GM23248 (cell line): ENCODE measurements at regions not wholly inside any gene's neighbourhood (a gene's known extent, or its start where the extent isn't known, plus 50 kb on each side); places are given as distances from the start of the nearest gene placed in this dataset.
"Not testable (repeated sequence)": the region's sequence is repeated elsewhere in the genome, so short reads cannot be mapped to it uniquely, and the experiment has no call there.

Experiments
- DNase-seq: peaks from one replicate; pipeline ENCODE4 v3.0.0-alpha.2; 2015
- H2AFZ ChIP-seq: fragments of 200-600 bp; sonication (generic); 2 replicates; pipeline ENCODE4 v1.6.1; 2016; ENCODE audit warnings: antibody characterized with exemption
- H3F3A ChIP-seq: fragments of 200-600 bp; sonication (generic); 2 replicates; pipeline ENCODE4 v1.6.1; 2016; ENCODE audit warnings: mild to moderate bottlenecking, antibody characterized with exemption, mixed run types; ENCODE audit not compliant: insufficient read depth
- H3K27ac ChIP-seq: fragments of 200-600 bp; sonication (generic); 2 replicates; pipeline ENCODE4 v1.5.1; 2016; ENCODE audit warnings: mild to moderate bottlenecking
- H3K27me3 ChIP-seq: fragments of 200-600 bp; sonication (generic); replicated peaks from 2 replicates; pipeline ENCODE4 v1.6.1; 2016; ENCODE audit warnings: mild to moderate bottlenecking; ENCODE audit not compliant: insufficient read depth
- H3K36me3 ChIP-seq: fragments of 200-600 bp; sonication (generic); 2 replicates; pipeline ENCODE4 v1.6.1; 2016; ENCODE audit warnings: low read depth, mild to moderate bottlenecking
- H3K4me1 ChIP-seq: fragments of 200-600 bp; sonication (generic); 2 replicates; pipeline ENCODE4 v1.6.1; 2016; ENCODE audit warnings: mild to moderate bottlenecking; ENCODE audit not compliant: insufficient read depth
- H3K4me2 ChIP-seq: fragments of 200-600 bp; sonication (generic); one replicate; pipeline ENCODE4 v1.6.1; 2016; ENCODE audit warnings: mild to moderate bottlenecking; ENCODE audit not compliant: unreplicated experiment
- H3K4me3 ChIP-seq: fragments of 200-600 bp; sonication (generic); 2 replicates; pipeline ENCODE4 v1.5.1; 2016; ENCODE audit warnings: mild to moderate bottlenecking
- H3K79me2 ChIP-seq: fragments of 200-600 bp; sonication (generic); 2 replicates; pipeline ENCODE4 v1.6.1; 2016; ENCODE audit warnings: mild to moderate bottlenecking; ENCODE audit not compliant: insufficient read depth
- H3K9ac ChIP-seq: fragments of 200-600 bp; sonication (generic); 2 replicates; pipeline ENCODE4 v1.6.1; 2016; ENCODE audit warnings: mild to moderate bottlenecking
- H3K9me2 ChIP-seq: fragments of 200-600 bp; sonication (generic); 2 replicates; pipeline ENCODE4 v1.6.1; 2016; ENCODE audit warnings: mixed run types, mild to moderate bottlenecking, moderate library complexity; ENCODE audit not compliant: insufficient read depth
- H3K9me3 ChIP-seq: fragments of 200-600 bp; sonication (generic); one replicate; pipeline ENCODE4 v1.6.1; 2017; ENCODE audit warnings: low read depth
- H4K20me1 ChIP-seq: fragments of 200-600 bp; sonication (generic); 2 replicates; pipeline ENCODE4 v1.6.0; 2016; ENCODE audit not compliant: insufficient read depth
- EZH2 ChIP-seq: fragments of 200-600 bp; sonication (generic); IDR thresholded peaks from 2 replicates; pipeline ENCODE4 v1.6.1; 2018; ENCODE audit warnings: antibody characterized with exemption, mild to moderate bottlenecking; ENCODE audit not compliant: insufficient read depth, poor library complexity, severe bottlenecking
- EZH2phosphoT487 ChIP-seq: fragments of 200-600 bp; sonication (generic); IDR thresholded peaks from 2 replicates; pipeline ENCODE4 v1.6.1; 2018; ENCODE audit warnings: antibody characterized with exemption, moderate library complexity, mild to moderate bottlenecking, low read depth; ENCODE audit not compliant: insufficient read depth
- WGBS, 2 experiments: methylation state at CpG; one replicate each; pipeline ENCODE4 v1.1.6; 2015 to 2017; ENCODE audit warnings: low lambda C conversion rate in 2 of 2, low coverage in 1 of 2; ENCODE audit errors: missing lambda C conversion rate in 2 of 2; 5-methylcytosine and 5-hydroxymethylcytosine counted together
- in situ Hi-C: fragments of 300-500 bp; cut with MboI; formaldehyde crosslinking; loops from 2 replicates; pipeline ENCODE4 v1.15.0; 2020

- H3K27ac ChIP-seq: no peak overlapping the region
These were observed 141.9 kb downstream of the CEBPB start for GRCh38 chr20:50332491-50332980.

DNA sequence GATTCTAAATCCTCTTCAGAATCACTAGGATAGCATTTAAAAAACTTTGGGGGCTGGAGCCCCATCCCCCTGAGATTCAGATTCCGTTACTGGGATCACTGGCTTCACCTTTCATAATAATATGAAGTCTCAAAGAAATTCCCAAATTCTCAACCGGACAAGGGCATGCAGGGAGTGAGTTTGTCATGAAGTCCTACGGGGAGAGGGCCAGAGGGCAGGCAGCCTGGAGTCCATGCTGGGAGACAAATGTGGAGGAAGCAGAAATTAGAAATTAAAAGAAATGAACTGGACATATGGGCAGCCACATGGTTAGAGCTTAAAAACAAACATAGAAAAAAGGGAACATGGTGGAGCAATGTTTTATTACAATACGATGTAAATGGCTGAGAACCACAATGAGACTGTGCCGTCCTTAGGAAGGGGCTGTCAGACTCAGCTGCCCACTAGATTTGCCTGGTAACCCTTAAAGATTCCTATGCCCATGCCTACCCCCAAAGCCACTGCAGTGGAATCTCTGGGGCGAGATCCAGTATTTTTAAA is 142.6 kb downstream of the CEBPB start:
- no peak overlapping the region for H2AFZ ChIP-seq
- H3K27me3 ChIP-seq: no peaks in the 10 kb centered on the region
- TF ChIP-seq EZH2phosphoT487 (no peak), EZH2 (no peak)
- peak overlapping the region; percentile 42 for H3K4me2 ChIP-seq
- H3K27ac ChIP-seq: peak overlapping the region; percentile 93
- H3K36me3 ChIP-seq: no peaks in the 10 kb centered on the region
- no peaks in the 10 kb centered on the region for H3K9me3 ChIP-seq
- H3K4me1 ChIP-seq: peaks cover 47% of the 10 kb centered on the region
- H3K9me2 ChIP-seq: no peaks in the 10 kb centered on the region
- H3K79me2 ChIP-seq: no peaks in the 10 kb centered on the region
- H3F3A ChIP-seq: peaks cover 27% of the 10 kb centered on the region
- 0 out of 2 replicates have a peak overlapping the region, but pooled peaks have one; percentile 25 for H3K4me3 ChIP-seq
- no peak for DNase-seq
- H4K20me1 ChIP-seq: no peaks in the 10 kb centered on the region
- WGBS, 2 experiments: 83 to 84% methylated on average over 6 of the region's 6 CpGs
- H3K9ac ChIP-seq: peak overlapping the region; percentile 77
- in situ Hi-C loops: no loop called here

More at GRCh38 chr20:50332491-50332980, 141.9 kb downstream of the CEBPB start:
- no peak for TF ChIP-seq EZH2phosphoT487
- H3K27me3 ChIP-seq: no peaks in the 10 kb centered on the region
- H3F3A ChIP-seq: peaks cover 26% of the 10 kb centered on the region
- no peak overlapping the region for H3K9ac ChIP-seq
- H2AFZ ChIP-seq: no peak overlapping the region
- in situ Hi-C loops: no loop called here
- no peaks in the 10 kb centered on the region for H3K9me2 ChIP-seq
- H3K79me2 ChIP-seq: no peaks in the 10 kb centered on the region
- H3K4me3 ChIP-seq: no peak overlapping the region
- peaks cover 44% of the 10 kb centered on the region for H3K4me1 ChIP-seq
- no peaks in the 10 kb centered on the region for H3K36me3 ChIP-seq
- no peak overlapping the region for H3K4me2 ChIP-seq
- 91 to 94% methylated on average over 11 of the region's 11 CpGs for WGBS, 2 experiments
- no peak for DNase-seq
- H4K20me1 ChIP-seq: no peaks in the 10 kb centered on the region
- H3K9me3 ChIP-seq: no peaks in the 10 kb centered on the region

GRCh38 chr20:50333812-50334211 is 143.2 kb downstream of the CEBPB start:
- Histone ChIP-seq H3K9me3 (no peaks in the 10 kb centered on the region), H3K9me2 (no peaks in the 10 kb centered on the region), H3K27me3 (no peaks in the 10 kb centered on the region), H3K9ac (peak overlapping the region; percentile 77), H3K79me2 (no peaks in the 10 kb centered on the region), H3K36me3 (no peaks in the 10 kb centered on the region), H3K4me2 (peak overlapping the region; percentile 49), H3K27ac (peak overlapping the region; percentile 93), H3K4me3 (peak overlapping the region; percentile 41; the same call in 1 of the 2 replicates), H4K20me1 (no peaks in the 10 kb centered on the region), H2AFZ (peak overlapping the region; percentile 37; the same call in 1 of the 2 replicates), H3F3A (peaks cover 34% of the 10 kb centered on the region), H3K4me1 (peaks cover 53% of the 10 kb centered on the region)
- TF ChIP-seq EZH2phosphoT487: no peak
- DNase-seq: peak; percentile 97
- WGBS, 2 experiments: 1% methylated on average over 8 of the region's 8 CpGs
- in situ Hi-C loops: no loop called here

DNA sequence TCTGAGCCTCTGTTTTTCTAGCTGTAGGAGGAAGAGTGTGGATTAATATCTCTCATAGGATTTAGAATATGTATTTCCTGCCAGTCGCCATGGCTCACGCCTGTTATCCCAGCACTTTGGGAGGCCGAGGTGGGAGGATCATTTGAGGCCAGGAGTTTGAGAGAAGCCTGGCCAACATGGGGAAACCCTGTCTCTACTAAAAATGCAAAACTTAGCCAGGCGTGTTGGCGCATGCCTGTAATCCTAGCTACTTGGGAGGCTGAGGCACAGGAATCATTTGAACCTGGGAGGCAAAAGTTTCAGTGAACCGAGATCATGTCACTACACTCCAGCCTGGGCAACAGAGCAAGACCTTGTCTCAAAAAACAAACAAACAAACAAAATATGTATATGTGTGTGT is 143.9 kb downstream of the CEBPB start:
- Histone ChIP-seq H3K4me1 (peaks cover 60% of the 10 kb centered on the region), H3K4me3 (peak overlapping the region; percentile 41; the same call in 1 of the 2 replicates), H3F3A (peaks cover 39% of the 10 kb centered on the region), H3K9ac (peak overlapping the region; percentile 77), H3K4me2 (peak overlapping the region; percentile 49), H2AFZ (peak overlapping the region; percentile 37; the same call in 1 of the 2 replicates), H3K27ac (peak overlapping the region; percentile 93)
- H3K9me2 ChIP-seq, H4K20me1 ChIP-seq, H3K9me3 ChIP-seq, DNase-seq, H3K79me2 ChIP-seq, in situ Hi-C loops, H3K36me3 ChIP-seq, H3K27me3 ChIP-seq: not testable (repeated sequence)
- 70 to 74% methylated on average over 6 of the region's 6 CpGs for WGBS, 2 experiments

DNA sequence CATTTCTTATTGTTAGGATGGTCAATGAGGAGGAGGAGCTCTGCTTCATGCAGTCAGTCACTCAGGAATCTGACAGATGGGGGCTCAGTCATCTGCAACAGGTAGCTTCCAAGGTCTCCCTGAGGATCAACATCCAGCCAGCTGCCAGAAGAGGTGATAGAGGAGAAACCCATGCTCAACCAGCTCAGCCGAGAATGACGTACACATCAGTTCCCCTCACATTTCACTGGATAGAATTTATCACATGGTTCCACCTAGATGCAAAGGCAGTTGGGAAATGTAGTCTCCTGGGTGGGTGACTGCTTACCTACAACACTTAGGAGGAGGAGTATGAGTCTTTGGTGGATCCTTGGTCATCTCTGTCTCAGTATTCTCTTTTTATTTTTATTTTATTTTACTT is 144.5 kb downstream of the CEBPB start:
- no peak overlapping the region for H3K9ac ChIP-seq
- 59 to 67% methylated on average over 2 of the region's 2 CpGs for WGBS, 2 experiments
- peak; percentile 49 for DNase-seq
- no peaks in the 10 kb centered on the region for H4K20me1 ChIP-seq
- H3K27me3 ChIP-seq: no peaks in the 10 kb centered on the region
- H3K27ac ChIP-seq: peak overlapping the region; percentile 93
- H2AFZ ChIP-seq: no peak overlapping the region
- no peak overlapping the region for H3K4me3 ChIP-seq
- no peaks in the 10 kb centered on the region for H3K9me3 ChIP-seq
- TF ChIP-seq EZH2phosphoT487 (no peak), EZH2 (no peak)
- peaks cover 66% of the 10 kb centered on the region for H3K4me1 ChIP-seq
- no peaks in the 10 kb centered on the region for H3K9me2 ChIP-seq
- peaks cover 45% of the 10 kb centered on the region for H3F3A ChIP-seq
- H3K4me2 ChIP-seq: no peak overlapping the region
- no peaks in the 10 kb centered on the region for H3K36me3 ChIP-seq
- no peaks in the 10 kb centered on the region for H3K79me2 ChIP-seq
- in situ Hi-C loops: no loop called here
